Osteoblast (primary cell): ENCODE measurements at regions not wholly inside any gene's neighbourhood (a gene's known extent, or its start where the extent isn't known, plus 50 kb on each side); places are given as distances from the start of the nearest gene placed in this dataset.

Experiments
- DNase-seq: peaks from one replicate; pipeline ENCODE4 v3.0.0; 2011; ENCODE audit warnings: low spot score, mixed read lengths; ENCODE audit not compliant: insufficient read length; ENCODE audit errors: missing footprints
- H2AFZ ChIP-seq: 2 replicates; pipeline ENCODE4 v1.6.0; 2011; ENCODE audit warnings: mild to moderate bottlenecking, low read length
- H3K27ac ChIP-seq: 2 replicates; pipeline ENCODE4 v1.5.1; 2011; ENCODE audit warnings: mild to moderate bottlenecking, low read depth, low read length, moderate library complexity
- H3K27me3 ChIP-seq: 2 replicates; pipeline ENCODE4 v1.6.0; 2012; ENCODE audit warnings: mild to moderate bottlenecking, control low read depth, inconsistent platforms, low read length, moderate library complexity; ENCODE audit not compliant: insufficient read depth
- H3K36me3 ChIP-seq: 2 replicates; pipeline ENCODE4 v1.5.1; 2011; ENCODE audit warnings: mild to moderate bottlenecking, low read length, control low read depth, moderate library complexity; ENCODE audit not compliant: insufficient read depth
- H3K4me1 ChIP-seq: 2 replicates; pipeline ENCODE4 v1.5.1; 2011; ENCODE audit warnings: mild to moderate bottlenecking, low read length, control low read depth, moderate library complexity; ENCODE audit not compliant: insufficient read depth
- H3K4me2 ChIP-seq: 2 replicates; pipeline ENCODE4 v1.6.0; 2011; ENCODE audit warnings: mild to moderate bottlenecking, low read length; ENCODE audit not compliant: insufficient read depth
- H3K4me3 ChIP-seq: fragments of 200-600 bp; sonication (generic); 3 replicates; pipeline ENCODE4 v1.5.1; 2012; ENCODE audit warnings: mild to moderate bottlenecking, low read length, inconsistent platforms; ENCODE audit not compliant: insufficient read depth
- H3K79me2 ChIP-seq: 2 replicates; pipeline ENCODE4 v1.6.0; 2012; ENCODE audit warnings: mild to moderate bottlenecking, low read length, control low read depth, inconsistent platforms; ENCODE audit not compliant: insufficient read depth
- H3K9me3 ChIP-seq: 2 replicates; pipeline ENCODE4 v1.5.1; 2011; ENCODE audit warnings: low read depth, low read length, control low read depth
- H4K20me1 ChIP-seq: 2 replicates; pipeline ENCODE4 v1.6.0; 2012; ENCODE audit warnings: mild to moderate bottlenecking, low read length, control low read depth; ENCODE audit not compliant: insufficient read depth
- CTCF ChIP-seq: IDR thresholded peaks from 2 replicates; pipeline ENCODE4 v1.5.1; 2011; ENCODE audit warnings: mild to moderate bottlenecking, low read depth, low read length, moderate library complexity; ENCODE audit errors: extremely low read depth

DNA sequence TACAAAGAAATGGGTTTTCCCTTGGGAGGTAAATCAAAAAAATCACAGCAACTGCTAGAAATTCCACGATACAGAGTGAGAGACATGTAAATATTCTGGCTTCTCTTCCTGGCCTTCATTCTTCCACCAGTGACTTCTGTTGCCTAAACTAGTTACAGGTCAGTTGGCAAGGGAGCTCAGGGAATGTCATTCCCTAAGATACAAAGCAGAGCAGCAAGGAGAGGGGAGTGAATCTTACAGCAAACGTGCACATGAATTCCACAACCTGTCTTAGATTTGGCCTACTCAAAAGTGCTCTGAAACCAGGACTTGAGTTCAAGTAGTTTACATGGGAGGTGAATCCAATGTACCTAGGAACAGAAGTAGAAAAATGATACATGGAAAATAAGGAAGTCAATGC lies 445.3 kb upstream of the LRRC7 start:
- Histone ChIP-seq H2AFZ (no peak overlapping the region), H3K36me3 (no peaks in the 10 kb centered on the region), H3K9me3 (no peaks in the 10 kb centered on the region), H3K4me1 (no peaks in the 10 kb centered on the region), H3K79me2 (no peaks in the 10 kb centered on the region), H4K20me1 (no peaks in the 10 kb centered on the region), H3K4me2 (no peak overlapping the region), H3K27ac (no peak overlapping the region), H3K4me3 (no peak overlapping the region), H3K27me3 (no peaks in the 10 kb centered on the region)
- DNase-seq = no peak
- TF ChIP-seq CTCF = no peak

DNA sequence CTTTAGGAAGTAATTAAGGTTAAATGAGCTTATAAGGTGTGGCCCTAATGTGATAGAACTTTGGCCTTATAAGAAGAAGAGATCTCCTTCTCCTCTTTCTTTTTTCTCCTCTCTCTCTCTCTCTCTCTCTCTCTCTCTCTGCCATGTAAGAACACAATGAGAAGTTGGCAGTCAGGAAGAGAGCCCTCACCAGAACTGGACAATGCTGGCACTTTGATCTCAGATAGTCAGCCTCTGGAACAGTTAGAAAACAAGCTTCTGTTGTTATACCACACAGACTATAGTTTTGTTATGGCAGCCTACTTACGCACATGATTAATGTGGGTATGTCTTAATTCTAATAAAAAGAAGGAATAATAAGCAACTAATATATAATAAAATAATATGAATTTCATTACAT lies 444.2 kb upstream of the LRRC7 start:
- H3K4me1 ChIP-seq = no peaks in the 10 kb centered on the region
- H3K36me3 ChIP-seq = no peaks in the 10 kb centered on the region
- TF ChIP-seq CTCF = no peak
- no peak overlapping the region for H3K27ac ChIP-seq
- H3K9me3 ChIP-seq = no peaks in the 10 kb centered on the region
- H3K79me2 ChIP-seq = no peaks in the 10 kb centered on the region
- H4K20me1 ChIP-seq = no peaks in the 10 kb centered on the region
- DNase-seq = no peak
- H2AFZ ChIP-seq = no peak overlapping the region
- no peak overlapping the region for H3K4me3 ChIP-seq
- no peak overlapping the region for H3K4me2 ChIP-seq
- no peaks in the 10 kb centered on the region for H3K27me3 ChIP-seq

DNA sequence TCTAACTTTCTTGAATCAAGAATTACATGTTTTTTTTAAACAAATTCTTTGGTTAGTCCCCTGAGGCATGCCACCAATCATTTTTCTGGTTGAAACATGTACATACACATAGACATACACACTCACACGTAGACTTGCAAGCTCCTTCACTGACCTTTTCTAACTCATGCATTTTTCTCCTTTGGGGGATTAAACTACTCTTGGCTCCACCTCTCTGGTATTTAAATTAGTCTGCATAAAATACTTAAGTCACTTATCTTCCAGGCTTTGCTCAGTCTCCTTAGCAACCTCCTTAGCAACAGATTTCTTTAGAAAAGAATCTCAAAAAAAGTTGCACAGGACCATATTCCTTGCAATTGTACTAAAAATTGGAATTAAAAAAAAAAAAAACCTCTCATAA lies 440.9 kb upstream of the LRRC7 start:
- Histone ChIP-seq H3K27me3 (no peaks in the 10 kb centered on the region), H3K4me1 (no peaks in the 10 kb centered on the region), H2AFZ (no peak overlapping the region), H3K79me2 (no peaks in the 10 kb centered on the region), H3K36me3 (no peaks in the 10 kb centered on the region), H3K4me3 (no peak overlapping the region), H3K27ac (no peak overlapping the region), H4K20me1 (no peaks in the 10 kb centered on the region), H3K4me2 (no peak overlapping the region), H3K9me3 (no peaks in the 10 kb centered on the region)
- no peak for TF ChIP-seq CTCF
- DNase-seq = peak; percentile 42

GRCh38 chr1:69128204-69128603 lies 439.5 kb upstream of the LRRC7 start:
- H3K36me3 ChIP-seq = no peaks in the 10 kb centered on the region
- no peaks in the 10 kb centered on the region for H3K4me1 ChIP-seq
- no peaks in the 10 kb centered on the region for H3K27me3 ChIP-seq
- no peaks in the 10 kb centered on the region for H4K20me1 ChIP-seq
- no peak overlapping the region for H3K4me3 ChIP-seq
- H3K4me2 ChIP-seq = no peak overlapping the region
- H3K27ac ChIP-seq = no peak overlapping the region
- no peak overlapping the region for H2AFZ ChIP-seq
- TF ChIP-seq CTCF = no peak
- no peaks in the 10 kb centered on the region for H3K79me2 ChIP-seq
- no peaks in the 10 kb centered on the region for H3K9me3 ChIP-seq
- DNase-seq = no peak
